T-helper 1 cell (primary cell): ENCODE measurements at regions not wholly inside any gene's neighbourhood (a gene's known extent, or its start where the extent isn't known, plus 50 kb on each side); places are given as distances from the start of the nearest gene placed in this dataset.

Source experiments
- DNase-seq, 5 donors: peaks; one replicate each; pipeline ENCODE4 v3.0.0-alpha.2; 2012 to 2020

- no peak for DNase-seq
Observed at GRCh38 chr2:85939131-85939530, 50.3 kb upstream of the ST3GAL5 start.
